AG04450 (cell line): ENCODE measurements at regions not wholly inside any gene's neighbourhood (a gene's known extent, or its start where the extent isn't known, plus 50 kb on each side); places are given as distances from the start of the nearest gene placed in this dataset.

Source experiments
- CTCF ChIA-PET: fragments of 300-600, 350-600 bp; formaldehyde crosslinking; extraction: SDS; loops from one replicate; lab custom pipeline; 2022; ENCODE audit warnings: antibody characterized with exemption, inconsistent platforms; lab: Charles Lee
- POLR2A ChIA-PET: fragments of 350-600 bp; formaldehyde crosslinking; extraction: SDS; loops from one replicate; lab custom pipeline; 2021; ENCODE audit warnings: antibody characterized with exemption, inconsistent platforms; lab: Yijun Ruan, JAX
- DNase-seq: peaks from one replicate; pipeline ENCODE4 v3.0.0-alpha.2; 2011; ENCODE audit warnings: low read depth, low spot score
- H3K27ac ChIP-seq: one replicate; pipeline ENCODE4 v1.5.1; 2012; ENCODE audit warnings: low read depth, low read length, control low read depth
- H3K27me3 ChIP-seq: one replicate; pipeline ENCODE4 v1.6.0; 2012; ENCODE audit warnings: low read length; ENCODE audit not compliant: control insufficient read depth, insufficient read depth
- H3K4me3 ChIP-seq: 2 replicates; pipeline ENCODE4 v1.5.1; 2011; ENCODE audit warnings: mild to moderate bottlenecking, low read depth, low read length, control low read depth
- H3K9me3 ChIP-seq: 2 replicates; pipeline ENCODE4 v1.5.1; 2012; ENCODE audit warnings: low read length; ENCODE audit not compliant: control insufficient read depth, insufficient read depth
- CTCF ChIP-seq: IDR thresholded peaks from 2 replicates; pipeline ENCODE4 v1.5.1; 2011; ENCODE audit warnings: low read depth, low read length, control low read depth, inconsistent platforms

DNA sequence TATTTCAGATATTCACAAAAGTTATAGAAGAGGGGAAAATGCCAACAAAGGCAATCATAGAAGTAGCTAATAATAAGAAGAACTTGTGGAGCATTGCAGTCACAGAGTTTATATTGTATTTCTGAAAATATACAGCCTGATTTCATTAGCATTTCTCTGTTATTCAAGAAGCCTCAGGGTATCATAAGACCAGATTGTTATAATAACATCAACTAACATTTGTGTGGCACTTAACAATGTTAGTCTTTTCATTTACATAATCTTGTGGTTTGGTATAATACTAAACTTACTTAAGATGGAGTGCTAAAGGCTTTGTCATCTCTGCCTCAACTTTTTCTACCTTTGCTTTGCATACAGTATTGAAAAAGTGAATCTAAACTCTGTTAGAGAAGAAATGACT lies 61.6 kb upstream of the TACR1 start:
- no peak overlapping the region for H3K27ac ChIP-seq
- no peak for DNase-seq
- TF ChIP-seq CTCF, result no peak
- no peaks in the 10 kb centered on the region for H3K27me3 ChIP-seq
- no peak overlapping the region for H3K4me3 ChIP-seq
- POLR2A ChIA-PET, result no interaction called here
- CTCF ChIA-PET, result no interaction called here
- peaks cover 3% of the 10 kb centered on the region; the same call in 1 of the 2 replicates for H3K9me3 ChIP-seq

GRCh38 chr2:75258620-75259019 lies 59.3 kb upstream of the TACR1 start:
- H3K27me3 ChIP-seq, result no peaks in the 10 kb centered on the region
- TF ChIP-seq CTCF, result no peak
- CTCF ChIA-PET, result no interaction called here
- H3K27ac ChIP-seq, result no peak overlapping the region
- no peak for DNase-seq
- no peak overlapping the region for H3K4me3 ChIP-seq
- POLR2A ChIA-PET, result no interaction called here
- H3K9me3 ChIP-seq, result peaks cover 3% of the 10 kb centered on the region; the same call in 1 of the 2 replicates

GRCh38 chr2:75256485-75256884 lies 57.2 kb upstream of the TACR1 start:
- POLR2A ChIA-PET, result no interaction called here

DNA sequence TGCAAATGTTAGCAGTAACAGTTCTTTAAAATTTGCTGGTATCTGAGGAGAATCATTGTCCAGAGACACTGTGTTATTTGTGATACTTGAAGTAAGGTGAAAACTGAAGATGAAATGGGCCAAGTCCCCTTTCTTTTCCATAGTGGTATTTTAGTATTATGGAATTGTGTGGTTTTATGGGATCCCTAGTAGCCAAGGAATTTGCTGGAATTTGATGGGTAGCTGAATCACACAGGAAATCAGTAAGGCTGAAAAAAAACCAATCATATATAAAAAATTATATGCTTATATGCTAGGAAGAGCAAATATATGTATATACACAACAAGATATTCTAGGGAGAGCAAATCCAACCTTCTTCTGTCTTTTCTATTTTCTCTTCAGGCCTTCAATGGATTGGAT lies 54.2 kb upstream of the TACR1 start:
- ChIA-PET CTCF (no interaction called here), POLR2A (no interaction called here)
- Histone ChIP-seq H3K27ac (no peak overlapping the region), H3K4me3 (no peak overlapping the region), H3K27me3 (no peaks in the 10 kb centered on the region), H3K9me3 (0 out of 2 replicates have a peak, but pooled peaks cover 1% of the 10 kb centered on the region)
- TF ChIP-seq CTCF, result no peak
- DNase-seq, result no peak

More at GRCh38 chr2:75256485-75256884, 57.2 kb upstream of the TACR1 start:
- Histone ChIP-seq H3K4me3 (no peak overlapping the region), H3K9me3 (peaks cover 3% of the 10 kb centered on the region; the same call in 1 of the 2 replicates), H3K27me3 (no peaks in the 10 kb centered on the region), H3K27ac (no peak overlapping the region)
- TF ChIP-seq CTCF, result no peak
- CTCF ChIA-PET, result no interaction called here
- no peak for DNase-seq

- ChIA-PET CTCF (no interaction called here), POLR2A (no interaction called here)
- Histone ChIP-seq H3K9me3 (0 out of 2 replicates have a peak, but pooled peaks cover 2% of the 10 kb centered on the region), H3K4me3 (no peak overlapping the region), H3K27ac (no peak overlapping the region), H3K27me3 (no peaks in the 10 kb centered on the region)
- no peak for TF ChIP-seq CTCF
- no peak for DNase-seq
These were observed 52.6 kb upstream of the TACR1 start for GRCh38 chr2:75251896-75252295.
